ENCODE measurements at regions not wholly inside any gene's neighbourhood (a gene's known extent, or its start where the extent isn't known, plus 50 kb on each side); places are given as distances from the start of the nearest gene placed in this dataset.
"Not testable (repeated sequence)": the region's sequence is repeated elsewhere in the genome, so short reads cannot be mapped to it uniquely, and the experiment has no call there.

DNA sequence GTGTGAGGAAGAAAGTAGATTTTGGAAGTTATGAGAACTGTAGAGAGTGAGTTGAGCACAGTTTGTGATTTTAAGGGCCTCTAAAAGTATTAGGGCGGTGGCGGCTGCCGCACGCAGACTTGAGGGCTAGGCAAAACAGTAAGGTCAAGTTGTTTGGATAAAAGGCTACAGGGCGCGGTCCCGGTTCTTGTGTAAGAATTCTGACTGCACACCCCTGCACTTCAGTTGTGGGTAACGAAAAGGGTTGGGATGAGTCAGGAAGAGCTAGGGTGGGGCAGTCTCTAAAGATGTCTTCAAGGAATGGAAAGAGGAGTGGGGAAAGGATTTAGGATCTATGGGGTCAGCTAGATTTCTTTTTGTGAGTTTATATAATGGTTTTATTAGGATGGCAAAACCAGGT is 218.1 kb upstream of the ACO1 start:
- not testable (repeated sequence) for DNase-seq (ENCODE audit: low spot score)

DNA sequence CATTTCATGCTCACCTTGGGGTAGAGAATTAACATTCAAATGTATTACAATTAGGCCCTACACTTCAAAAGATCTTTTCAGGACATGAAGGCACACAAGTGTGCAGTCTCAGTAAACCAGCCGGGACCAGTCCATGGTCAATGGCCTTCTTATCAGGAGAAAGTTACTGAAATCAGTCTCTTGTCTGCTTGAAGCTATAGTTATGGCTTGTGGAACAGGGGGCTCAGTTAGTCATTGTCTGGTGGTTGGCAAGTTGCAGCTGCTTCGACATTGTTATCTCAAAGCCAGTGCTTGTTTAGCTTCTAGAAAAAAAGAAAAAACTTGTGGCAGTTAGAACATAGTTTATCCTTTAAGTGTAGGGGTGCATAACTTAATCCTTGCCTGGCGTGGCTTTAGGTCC is 213.1 kb upstream of the ACO1 start:
- no peak for DNase-seq (ENCODE audit: low spot score)

DNA sequence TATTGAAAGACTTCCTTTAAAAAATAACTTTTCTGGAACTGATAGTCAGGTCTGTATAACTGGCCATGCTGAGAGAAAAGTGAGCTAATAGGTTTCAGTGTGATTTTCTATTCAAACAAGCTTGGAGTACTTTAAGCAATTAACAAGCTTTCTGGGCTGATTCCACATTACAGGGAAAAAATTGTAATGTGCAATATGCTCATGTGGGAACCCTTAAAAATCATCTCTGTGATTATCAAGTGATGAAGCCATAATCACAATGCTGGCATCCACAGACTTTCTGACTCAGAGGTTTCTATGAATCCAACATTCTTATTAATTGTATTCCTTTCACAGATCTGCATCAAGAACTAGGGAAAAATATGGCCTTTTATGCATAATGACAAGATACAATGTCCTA is 212.2 kb upstream of the ACO1 start:
- DNase-seq (ENCODE audit: low spot score): no peak

DNA sequence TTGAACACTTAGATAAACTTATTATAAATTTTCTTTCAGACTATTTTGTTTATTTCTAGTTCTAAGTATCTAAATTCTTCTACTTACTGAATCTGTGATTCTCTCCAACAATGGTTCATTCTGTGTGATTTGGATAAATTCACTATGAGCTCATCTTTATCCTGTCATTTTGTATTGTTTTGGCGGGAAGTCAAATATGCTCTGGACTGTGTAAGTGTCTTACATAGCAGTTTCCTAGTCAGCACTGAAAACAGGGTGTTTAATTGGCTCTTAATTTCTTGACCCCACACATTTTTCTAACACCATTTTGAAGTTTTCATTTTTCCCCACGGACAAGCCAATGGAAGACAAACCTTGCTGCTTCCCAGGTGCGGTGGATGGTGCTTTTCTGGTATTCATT is 207.0 kb upstream of the ACO1 start:
- DNase-seq (ENCODE audit: low spot score): no peak

DNA sequence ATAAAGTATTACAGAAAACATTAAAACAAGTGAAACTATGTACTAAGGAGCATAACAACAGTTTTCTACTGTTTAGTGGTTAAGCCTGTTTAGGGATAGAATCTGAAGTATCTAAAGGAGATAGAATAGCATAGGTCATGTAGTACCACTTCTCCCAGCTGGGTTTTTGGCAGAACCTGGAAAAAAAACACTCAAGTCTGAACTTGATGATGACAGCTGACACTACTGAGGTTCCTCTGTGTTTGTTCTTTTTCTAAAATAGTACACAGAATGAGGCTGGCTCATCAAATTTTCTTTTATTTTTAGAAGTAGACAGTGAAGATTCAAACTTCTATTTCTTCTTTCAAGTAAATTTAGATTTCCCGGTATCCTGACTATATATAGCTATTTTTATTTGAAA is 203.8 kb upstream of the ACO1 start:
- no peak for DNase-seq (ENCODE audit: low spot score)

DNA sequence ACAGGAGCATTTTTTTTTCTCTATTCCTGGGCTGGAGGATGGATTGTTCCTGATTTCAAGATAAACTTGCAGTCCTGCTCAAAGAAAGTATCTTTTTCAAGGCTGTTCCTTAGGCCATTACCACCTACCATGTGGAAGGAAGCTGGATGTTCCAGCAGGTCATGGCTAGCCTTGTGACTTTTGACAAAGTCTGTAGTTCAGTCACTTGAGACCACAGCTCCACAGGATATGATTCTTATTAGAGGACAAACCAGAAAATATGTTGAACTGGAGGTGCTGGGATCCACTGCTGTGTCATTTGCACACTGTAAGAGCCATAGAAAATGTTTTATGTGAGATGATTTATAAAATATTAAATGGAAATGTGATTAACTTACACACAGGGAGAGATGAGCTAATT is 184.2 kb upstream of the ACO1 start:
- DNase-seq (ENCODE audit: low spot score): no peak

DNA sequence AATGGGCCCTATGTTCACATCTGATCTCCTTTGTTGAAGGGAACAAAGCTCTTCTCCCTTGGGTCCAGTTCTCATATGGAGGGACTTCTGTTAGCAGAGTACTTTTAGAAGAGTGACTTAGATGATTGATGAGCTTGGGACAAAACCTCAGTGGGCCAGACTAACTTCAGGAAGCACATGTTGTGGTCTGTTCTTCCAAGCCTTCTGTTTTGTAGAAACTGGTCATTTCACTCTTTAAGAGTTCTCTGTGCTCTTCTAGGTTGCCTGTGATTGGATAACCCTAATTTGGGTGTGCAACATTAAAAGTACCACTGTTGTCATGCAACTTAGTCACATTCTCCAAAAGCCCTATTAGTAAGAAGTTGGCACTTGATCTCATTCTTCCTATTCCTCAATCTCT is 183.5 kb upstream of the ACO1 start:
- no peak for DNase-seq (ENCODE audit: low spot score)

DNA sequence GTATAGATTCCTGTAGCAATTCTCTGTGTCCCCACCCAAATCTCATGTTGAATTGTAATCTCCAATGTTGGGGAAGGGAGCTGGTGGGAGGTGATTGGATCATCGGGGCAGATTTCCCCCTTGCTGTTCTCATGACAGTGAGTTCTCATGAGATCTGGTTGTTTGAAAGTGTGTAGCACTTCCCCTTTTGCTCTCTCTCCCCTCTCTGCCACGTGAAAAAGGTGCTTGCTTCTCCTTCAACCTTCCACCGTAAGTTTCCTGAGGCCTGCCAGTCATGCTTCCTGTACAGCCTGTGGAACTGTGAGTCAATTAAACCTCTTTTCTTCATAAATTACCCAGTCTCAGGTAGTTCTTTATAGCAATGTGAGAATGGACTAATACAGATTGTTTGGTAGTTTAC is 175.3 kb upstream of the ACO1 start:
- not testable (repeated sequence) for DNase-seq (ENCODE audit: low spot score)

DNA sequence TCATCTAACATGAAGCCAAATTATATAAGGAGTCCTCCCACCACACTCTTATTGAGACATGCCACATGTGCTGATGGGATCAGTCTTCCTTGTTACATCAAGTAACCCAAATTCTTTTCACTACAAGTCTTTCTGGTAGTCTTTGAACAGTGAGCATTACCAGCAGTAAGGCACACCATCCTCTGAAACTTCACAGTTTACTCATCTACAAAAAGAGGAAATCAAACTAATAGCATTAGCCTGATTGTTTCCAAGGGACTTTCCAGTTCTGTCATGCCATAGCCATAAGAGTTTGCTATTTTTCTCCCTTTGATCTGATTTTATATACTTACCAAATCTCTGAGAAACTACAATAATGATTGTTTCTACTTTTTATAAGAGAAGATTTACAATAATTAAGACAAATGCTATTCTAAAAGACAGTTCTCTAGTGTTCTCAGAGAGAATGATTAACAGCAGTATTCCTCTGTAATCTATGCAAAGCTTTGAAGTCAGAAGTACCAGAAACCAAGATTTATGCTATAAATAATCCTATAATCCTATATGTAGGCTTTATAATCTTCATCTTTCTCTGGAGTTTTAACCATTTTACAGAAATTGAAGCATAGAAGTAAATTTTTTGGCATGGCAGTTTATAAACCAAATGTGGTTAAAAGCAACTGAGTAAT is 166.2 kb upstream of the ACO1 start:
- DNase-seq (ENCODE audit: low spot score): no peak

DNA sequence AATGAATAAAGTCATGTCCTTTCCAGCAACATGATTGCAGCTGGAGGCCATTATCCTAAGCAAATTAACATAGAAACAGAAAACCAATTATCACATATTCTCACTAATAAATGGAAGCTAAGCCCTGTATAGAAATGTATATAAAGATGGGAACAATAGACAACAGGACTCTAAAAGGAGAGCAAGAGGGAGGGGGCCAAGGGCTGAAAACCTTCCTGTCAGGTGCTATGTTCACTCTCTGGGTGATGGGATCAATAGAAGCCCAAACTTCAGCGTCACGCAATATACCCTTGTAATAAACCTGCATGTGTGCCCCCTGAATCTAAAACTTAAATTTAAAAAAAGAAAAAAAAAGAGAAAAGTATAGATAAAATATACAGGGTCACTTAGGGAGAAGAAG is 163.7 kb upstream of the ACO1 start:
- DNase-seq (ENCODE audit: low spot score): no peak

DNA sequence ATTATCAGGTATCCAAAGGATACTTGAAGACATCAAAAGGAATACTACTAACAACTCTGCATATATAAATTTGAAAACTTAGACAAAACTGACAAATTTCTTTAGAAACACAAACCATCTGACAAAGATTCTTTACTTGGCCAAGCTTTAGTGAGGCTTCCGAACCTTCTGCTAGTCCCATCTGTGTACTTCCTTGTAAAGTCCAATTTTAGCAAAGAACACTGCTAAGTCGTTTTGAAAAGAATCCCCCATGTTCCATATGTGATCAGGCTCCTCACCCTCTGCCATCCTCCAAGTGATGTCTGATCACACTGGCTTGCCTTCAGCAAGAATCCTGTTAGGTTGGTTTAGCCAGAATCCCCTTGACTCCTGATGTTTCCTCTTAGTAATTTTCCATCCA is 150.0 kb upstream of the ACO1 start:
- no peak for DNase-seq (ENCODE audit: low spot score)

DNA sequence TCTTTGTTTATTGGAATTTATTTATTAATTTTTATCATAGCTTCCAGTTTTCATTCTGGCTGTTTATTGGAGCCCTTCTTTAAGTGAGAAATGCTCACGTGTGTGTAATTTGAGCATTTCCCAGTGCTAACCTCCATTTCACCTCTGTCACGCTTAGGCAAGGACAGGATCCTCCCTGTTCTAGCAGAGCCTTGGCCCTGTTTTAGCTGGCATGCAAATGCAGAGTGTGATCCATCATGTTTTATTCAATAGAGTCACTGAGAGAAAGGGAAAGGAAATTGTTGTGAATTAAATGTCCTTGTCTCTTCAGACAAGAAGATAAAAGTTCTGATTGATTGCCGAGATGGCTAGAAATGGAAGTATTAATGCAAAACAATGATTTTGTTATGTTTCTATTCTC is 137.3 kb upstream of the ACO1 start:
- no peak for DNase-seq (ENCODE audit: low spot score)

DNA sequence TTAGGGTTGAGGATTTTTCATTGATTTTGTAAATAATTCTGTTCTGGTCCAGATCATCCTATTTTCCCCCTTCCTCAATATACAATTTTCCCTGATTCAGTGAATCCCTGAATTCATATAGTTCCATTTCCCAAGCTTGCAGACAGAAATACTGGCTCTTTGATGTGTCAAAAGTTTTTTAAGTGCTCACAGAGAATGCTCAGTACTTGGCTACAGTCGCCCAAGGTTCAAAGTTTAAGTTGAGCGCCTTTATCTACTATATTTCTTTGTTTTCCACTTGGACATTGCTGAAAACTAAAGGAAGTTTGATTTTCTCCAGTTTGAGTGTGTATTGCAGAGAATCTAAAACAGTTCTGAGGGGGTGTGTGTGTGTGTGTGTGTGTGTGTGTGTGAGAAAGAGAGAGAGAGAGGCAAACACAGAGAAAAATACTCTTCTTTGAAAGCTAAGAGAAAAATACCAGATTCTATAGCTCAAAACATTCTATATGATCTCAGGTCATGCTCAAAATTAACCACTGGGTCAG is 136.2 kb upstream of the ACO1 start:
- DNase-seq (ENCODE audit: low spot score): no peak

DNA sequence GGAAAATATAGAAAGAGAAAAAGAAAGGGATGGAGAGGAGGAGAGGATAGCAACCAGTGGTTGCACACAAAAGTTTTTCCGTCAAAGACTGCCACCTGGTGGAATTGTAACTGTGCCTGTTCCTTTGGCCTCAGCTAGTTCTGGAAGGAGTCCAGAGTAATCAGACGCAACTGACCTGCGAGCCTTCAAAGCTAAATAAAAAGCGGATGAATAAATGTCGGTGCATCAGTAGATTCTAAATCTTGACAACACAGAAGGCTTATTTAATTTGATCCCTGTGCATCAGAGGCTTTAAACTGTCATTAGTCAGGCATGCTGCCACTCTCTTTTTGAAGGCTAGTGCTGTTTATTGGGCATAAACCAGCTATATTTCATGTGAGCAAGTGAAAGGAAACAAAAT is 132.9 kb upstream of the ACO1 start:
- DNase-seq (ENCODE audit: low spot score): peak; percentile 65

DNA sequence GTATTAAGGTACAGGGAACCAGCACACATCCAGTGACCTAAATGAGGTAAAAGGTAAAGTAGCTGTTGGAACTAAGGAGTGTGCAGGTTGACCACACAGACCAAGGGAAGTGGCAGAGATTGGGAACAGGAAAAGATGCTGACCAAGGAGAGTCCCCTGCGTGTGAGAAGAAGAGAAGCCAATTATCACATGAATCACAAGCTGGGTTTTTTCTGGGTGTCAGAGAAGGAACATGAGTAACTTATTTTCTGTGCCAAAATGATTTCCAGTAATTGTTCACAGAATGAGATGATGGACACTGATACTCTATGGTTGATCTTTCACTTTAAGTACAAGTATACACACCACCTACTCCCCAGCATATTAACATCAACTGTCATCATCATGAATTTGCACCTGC is 130.7 kb upstream of the ACO1 start:
- DNase-seq (ENCODE audit: low spot score): no peak

DNA sequence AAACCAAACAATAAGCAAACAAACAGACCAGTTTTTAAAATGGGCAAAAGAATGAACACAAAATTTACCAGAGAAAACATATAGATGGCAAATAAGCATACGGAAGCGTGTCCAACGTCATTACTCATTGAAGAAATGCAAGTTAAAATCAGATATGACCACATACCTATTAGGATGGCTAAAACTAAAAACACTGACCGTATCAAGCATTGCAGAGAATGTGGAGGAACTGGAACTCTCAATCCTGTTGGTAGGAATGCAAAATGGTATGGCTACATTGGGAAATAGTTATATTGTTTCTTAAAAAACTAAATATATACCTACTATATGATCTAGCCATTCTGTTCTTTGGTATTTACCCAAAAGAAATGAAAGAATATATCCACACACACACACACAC is 129.4 kb upstream of the ACO1 start:
- DNase-seq (ENCODE audit: low spot score): no peak

DNA sequence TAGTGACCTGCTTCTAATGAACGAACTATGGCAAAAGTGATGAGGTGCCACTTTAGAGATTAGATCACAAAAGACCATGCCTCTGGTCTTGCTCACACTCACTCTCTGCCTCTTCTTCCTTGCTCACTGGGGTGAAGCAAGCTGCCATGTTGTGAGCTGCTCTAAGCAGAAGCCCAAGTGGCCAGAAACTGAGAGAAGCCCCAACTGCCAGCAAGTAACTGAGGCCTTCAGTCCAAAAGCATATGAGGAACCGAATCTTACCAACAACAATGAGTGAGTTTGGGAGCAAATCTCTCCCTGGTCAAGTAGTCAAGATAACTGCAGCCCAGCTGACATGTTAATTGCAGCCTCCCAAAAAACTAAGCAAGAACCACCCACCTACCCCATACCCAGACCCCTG is 126.0 kb upstream of the ACO1 start:
- DNase-seq (ENCODE audit: low spot score): no peak

DNA sequence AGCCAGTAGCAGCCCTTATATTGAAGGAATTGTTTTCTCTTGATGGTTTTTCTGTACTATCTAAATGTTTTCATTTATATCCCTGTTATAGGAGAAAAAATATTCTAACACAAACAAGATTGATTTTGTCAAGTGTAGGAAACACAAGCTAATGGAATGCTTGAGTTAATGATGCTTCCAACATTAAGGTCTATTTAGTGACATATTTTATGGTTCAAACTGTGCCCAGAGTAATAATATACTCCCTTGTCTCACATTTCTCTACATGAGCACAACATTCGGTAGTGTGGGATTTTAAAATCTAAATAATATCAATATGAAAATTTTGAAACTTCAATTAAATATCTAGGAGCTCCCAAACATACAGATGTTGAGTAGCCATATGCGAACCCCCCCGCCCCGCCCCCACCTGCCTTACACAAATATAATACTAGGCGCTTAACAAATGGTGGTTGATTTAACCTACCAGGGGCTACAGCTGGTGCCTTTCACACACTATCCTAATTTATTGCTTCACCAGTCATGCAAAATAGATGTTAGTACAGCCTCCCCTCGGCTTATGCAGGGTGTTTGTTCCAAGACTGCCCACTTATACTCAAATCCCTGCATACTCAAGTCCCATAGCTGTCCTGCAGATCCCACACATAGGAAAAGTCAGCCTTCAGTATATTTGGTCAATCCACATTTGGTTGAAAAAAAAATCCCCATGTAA is 124.1 kb upstream of the ACO1 start:
- DNase-seq (ENCODE audit: low spot score): no peak

DNA sequence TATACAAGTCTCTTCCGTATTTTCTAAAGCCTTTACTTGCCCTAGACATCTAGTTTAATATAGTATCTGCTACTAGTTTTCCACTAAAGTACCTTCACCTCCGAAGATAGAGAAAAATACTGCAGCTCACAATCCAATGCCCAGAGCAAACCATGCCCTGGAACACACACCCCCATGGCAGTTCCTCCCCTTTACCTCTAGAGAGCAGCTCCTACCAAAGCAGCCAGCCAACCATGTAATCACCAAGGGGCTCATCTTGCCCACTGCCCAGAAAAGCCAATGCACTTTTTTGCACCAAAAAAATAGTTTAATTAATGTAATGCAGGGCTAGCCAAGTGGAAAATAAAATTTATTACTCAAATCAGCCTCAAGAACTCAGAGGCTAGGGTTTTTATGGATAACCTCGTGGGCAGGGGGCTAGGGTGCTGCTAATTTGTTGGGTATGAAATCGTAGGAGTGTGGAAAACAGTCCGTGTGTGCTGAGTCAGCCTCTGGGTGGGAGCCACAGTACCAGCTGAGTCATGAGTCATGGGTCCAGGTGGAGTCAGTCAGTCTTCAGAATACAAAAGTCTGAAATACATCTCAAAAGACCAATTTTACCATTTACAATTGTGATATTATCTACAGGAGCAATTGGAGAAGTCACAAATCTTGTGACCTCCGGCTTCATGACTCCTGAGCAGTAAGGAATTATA is 120.1 kb upstream of the ACO1 start:
- DNase-seq (ENCODE audit: low spot score): no peak

DNA sequence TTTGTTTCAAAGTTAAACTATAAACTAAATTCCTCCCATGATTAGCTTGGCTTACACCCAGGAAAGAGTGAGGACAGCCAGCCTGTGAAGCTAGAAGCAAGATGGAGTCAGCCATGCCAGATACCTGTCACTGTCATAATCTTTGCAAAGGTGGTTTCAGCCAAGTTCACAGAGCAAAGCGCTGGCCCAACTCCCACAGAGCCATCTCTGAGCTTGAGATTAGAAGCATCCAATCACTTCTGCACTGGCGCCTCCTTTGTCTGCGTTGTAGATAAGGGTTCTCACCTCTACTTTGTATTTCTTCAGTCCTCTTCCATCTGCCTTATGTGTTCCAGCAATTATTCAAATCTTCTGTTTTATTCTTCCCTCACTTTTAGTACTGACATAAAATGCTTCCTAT is 119.4 kb upstream of the ACO1 start:
- no peak for DNase-seq (ENCODE audit: low spot score)

DNA sequence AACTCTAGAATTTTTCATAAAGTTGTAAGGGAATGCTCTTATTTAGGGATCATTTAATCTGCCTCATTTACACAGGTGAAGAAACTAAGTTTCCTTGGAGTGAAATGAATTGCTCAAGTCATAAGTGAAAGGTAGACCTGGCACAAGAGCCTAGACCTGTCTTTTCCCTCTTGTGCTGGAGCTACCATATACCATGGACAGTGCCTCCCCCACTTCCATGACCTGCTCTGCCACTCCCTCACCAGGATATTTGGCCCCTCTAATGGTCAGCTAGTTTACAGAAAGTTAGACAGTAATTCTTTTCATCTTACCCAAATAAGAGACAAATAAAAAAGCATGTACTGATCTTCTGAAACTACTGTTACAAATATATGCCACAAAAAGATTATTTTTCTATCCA is 105.5 kb upstream of the ACO1 start:
- DNase-seq (ENCODE audit: low spot score): no peak

DNA sequence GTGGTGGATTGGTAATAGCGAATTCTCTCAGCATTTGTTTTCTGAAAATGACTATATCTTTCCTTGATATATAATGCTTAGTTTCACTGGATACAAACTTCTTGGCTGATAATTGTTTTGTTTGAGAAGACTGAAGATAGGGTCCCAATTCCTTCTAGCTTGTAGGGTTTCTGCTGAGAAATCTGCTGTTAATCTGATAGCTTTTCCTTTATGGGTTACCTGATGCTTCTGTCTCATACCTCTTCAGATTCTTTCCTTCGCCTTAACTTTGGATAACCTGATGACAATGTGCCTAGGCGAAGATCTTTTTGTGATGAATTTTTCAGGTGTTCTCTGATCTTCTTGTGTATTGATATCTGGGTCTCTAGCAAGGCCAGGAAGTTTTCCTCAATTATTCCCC is 94.7 kb upstream of the ACO1 start:
- DNase-seq (ENCODE audit: low spot score): no peak

DNA sequence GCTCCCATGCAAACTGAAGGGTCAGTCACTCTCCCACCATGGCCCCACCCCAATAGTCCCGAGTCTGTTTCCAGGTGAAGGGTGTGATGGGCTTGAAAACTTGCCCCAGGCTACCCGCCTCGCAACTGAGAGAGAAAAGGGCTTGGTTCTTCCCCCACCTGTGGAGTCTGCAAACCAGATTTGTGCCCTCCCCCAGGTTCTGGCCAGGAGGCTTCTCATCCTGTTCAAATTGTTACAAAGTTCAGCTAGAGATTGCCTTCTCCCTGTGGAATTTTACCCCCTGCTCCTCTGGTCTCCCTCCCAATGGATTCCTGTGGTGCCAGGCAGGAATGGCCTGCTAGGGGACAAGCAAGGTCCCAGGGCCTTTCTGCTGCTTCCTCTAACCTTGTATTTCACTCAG is 93.1 kb upstream of the ACO1 start:
- no peak for DNase-seq (ENCODE audit: low spot score)

Data from left forelimb (tissue), 1 donor.